GM18873 (cell line): ENCODE measurements at regions not wholly inside any gene's neighbourhood (a gene's known extent, or its start where the extent isn't known, plus 50 kb on each side); places are given as distances from the start of the nearest gene placed in this dataset.
"Not testable (repeated sequence)": the region's sequence is repeated elsewhere in the genome, so short reads cannot be mapped to it uniquely, and the experiment has no call there.

Experiments used
- ATAC-seq: cut with Tn5 transposase; IDR thresholded peaks from one replicate; pipeline ENCODE4 v1.9.1; 2021; ENCODE audit warnings: mild to moderate bottlenecking, moderate library complexity, moderate number of reproducible peaks; ENCODE audit not compliant: unreplicated experiment, low FRiP score

GRCh38 chr14:105705862-105706700, 179.7 kb downstream of the TMEM121 start:
- ATAC-seq: not testable (repeated sequence)

DNA sequence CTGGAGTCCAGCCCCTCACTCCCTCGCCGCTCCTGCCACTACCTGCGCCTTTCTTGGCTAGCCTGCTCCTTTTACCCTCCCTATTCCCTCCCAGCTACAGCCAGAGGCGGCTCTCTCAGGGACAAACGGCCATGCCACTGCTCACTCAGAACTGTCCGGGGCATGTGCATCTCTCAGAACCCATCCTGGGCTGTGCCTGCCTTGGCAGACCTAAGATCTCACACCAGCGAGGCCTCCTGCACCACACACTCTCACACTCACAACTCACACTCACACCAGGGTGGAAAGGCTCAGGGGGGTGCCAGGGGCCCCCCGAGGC, 180.3 kb downstream of the TMEM121 start:
- not testable (repeated sequence) for ATAC-seq

DNA sequence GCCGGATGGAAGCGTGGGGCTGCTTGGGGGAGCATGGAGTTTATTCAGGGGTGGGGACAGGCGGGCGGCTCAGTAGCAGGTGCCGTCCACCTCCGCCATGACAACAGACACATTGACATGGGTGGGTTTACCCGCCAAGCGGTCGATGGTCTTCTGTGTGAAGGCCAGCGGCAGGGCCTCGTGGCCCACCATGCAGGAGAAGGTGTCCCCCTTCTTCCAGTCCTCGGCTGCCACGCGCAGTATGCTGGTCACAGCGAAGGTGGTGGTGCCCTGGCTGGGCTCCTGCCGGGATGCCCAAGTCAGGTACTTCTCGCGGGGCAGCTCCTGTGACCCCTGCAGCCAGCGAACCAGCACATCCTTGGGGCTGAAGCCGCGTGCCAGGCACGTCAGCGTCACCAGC, 180.7 kb downstream of the TMEM121 start:
- not testable (repeated sequence) for ATAC-seq

DNA sequence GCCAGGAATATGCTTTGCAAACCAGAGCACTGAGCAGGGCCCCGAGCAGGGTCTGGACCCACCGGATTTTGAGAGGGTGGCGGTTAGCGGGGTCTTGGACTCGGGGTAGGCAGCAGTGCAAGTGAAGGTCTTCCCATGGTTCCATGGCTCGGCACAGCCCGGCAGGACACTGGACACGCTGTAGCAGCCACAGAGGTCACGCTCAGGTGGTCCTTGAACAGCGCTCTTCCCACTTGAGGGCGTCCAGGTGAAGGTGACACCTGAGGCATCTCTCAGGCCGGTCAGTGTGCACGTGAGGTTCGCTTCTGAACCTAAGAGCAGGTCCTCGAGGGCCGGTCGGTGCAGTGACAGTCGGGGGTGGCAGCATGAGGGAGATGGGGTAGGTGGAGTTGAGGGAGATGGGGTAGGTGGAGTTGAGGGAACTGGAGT, 181.4 kb downstream of the TMEM121 start:
- ATAC-seq: not testable (repeated sequence)

DNA sequence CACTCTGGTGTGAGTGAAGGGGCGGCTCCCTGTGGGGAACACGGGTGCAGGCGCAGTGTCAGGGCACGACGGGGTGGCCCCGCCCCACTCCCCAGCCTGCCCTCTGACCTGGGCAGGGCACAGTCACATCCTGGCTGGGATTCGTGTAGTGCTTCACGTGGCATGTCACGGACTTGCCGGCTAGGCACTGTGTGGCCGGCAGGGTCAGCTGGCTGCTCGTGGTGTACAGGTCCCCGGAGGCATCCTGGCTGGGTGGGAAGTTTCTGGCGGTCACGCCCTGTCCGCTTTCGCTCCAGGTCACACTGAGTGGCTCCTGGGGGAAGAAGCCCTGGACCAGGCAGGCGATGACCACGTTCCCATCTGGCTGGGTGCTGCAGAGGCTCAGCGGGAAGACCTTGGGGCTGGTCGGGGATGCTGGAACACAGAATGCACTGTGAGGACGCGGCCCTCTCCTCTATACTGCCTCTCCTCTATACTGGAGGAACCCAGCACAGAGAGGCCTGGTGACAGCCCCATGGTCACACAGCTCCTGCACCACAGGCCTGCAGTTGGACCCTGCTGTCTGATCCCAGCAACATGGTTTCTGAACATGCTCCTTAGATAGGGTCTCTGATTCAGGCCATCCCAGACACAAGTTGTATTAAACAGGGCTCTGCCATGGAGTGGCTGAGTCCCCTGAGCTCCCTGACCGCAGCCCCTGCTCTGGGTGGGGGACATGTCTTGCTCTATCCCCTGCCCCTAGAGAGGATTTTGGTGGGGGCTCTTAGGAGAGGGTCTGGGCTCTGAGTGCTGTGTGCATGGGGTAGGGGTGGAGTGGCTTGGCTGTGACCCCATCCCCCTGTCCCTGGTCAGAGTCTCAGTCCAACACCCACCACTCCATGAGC, 182.1 kb downstream of the TMEM121 start:
- ATAC-seq: not testable (repeated sequence)

DNA sequence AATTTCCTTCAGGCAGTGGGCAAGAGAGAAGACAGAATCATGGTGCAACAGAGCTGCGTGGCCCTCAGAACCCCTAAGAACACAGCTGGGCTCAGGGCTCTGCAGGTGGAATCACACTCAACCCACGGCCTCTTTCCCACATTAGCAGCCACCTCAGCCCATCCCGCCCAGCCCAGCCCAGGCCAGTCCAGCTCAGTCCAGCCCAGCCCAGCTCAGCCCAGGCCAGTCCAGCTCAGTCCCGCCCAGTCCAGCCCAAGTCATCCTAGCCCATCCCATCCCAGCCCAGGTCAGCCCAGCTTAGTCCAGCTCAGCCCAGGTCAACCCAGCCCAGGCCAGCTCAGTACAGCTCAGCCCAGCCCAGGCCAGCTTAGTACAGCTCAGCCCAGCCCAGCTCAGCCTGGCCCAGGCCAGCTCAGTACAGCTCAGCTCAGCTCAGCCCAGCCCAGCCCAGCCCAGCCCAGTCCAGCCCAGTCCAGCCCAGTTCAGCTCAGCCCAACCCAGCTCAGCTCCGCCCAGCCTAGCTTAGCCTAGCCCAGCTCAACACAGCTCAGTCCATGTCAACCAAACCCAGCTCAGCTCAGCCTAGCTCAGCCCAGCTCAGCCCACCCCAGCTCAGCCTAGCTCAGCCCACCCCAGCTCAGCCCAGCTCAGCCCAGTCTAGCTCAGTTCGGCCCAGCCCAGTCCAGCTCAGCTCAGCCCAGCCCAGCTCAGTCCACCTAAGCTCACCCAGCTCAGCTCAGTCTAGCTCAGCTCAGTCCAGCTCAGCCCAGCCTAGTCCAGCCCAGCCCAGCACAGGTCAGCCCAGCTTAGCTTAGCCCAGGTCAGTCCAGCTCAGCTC, 183.1 kb downstream of the TMEM121 start:
- ATAC-seq: no peak

- no peak for ATAC-seq
These were observed 184.0 kb downstream of the TMEM121 start for GRCh38 chr14:105710119-105711043.

DNA sequence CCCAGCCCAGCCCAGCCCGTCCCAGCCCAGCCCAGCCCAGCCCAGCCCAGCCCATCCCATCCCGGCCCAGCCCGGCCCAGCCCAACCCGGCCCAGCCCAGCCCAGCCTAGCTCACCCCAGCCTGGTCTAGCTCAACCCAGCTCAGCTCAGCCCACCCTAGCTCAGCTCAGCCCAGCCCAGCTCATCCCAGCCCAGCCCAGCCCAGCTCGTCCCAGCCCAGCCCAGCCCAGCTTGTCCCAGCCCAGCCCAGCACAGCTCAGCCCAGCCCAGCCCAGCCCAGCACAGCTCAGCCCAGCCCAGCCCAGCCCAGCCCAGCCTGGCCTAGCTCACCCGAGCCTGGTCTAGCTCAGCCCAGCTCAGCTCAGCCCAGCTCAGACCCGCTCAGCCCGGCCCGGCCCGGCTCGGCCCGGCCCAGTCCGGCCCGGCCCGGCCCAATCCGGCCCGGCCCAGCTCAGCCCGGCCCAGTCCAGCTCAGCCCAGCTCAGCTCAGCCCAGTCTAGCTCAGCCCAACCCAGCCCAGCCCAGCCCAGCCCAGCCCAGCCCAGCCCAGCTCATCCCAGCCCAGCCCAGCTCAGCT, 184.7 kb downstream of the TMEM121 start:
- no peak for ATAC-seq

DNA sequence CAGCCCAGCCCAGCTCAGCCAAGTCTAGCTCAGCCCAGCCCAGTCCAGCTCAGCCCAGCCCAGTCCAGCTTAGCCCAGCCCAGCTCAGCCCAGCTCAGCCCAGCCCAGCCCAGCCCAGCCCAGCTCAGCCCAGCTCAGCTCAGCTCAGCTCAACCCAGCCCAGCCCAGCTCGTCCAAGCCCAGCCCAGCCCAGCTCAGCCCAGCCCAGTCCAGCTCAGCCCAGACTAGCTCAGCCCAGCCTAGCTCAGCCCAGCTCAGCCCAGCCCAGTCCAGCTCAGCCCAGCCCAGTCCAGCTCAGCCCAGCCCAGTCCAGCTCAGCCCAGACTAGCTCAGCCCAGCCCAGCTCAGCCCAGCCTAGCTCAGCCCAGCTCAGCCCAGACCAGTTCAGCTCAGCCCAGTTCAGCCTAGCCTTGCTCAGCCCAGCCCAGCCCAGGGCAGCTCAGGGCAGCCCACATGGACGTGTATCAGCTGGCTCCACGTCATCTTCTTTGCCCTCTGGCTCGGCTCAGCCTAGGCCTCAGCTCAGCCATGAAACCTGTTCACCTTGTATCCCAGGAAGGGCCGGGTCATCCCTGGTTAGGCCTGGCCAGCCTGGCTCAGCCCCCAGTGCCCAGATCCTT, 185.6 kb downstream of the TMEM121 start:
- no peak for ATAC-seq

- not testable (repeated sequence) for ATAC-seq
These were observed 186.3 kb downstream of the TMEM121 start for GRCh38 chr14:105712670-105713069.

- not testable (repeated sequence) for ATAC-seq
These were observed 186.8 kb downstream of the TMEM121 start for GRCh38 chr14:105713160-105713559.

GRCh38 chr14:105713836-105714235, 187.5 kb downstream of the TMEM121 start:
- ATAC-seq: not testable (repeated sequence)

DNA sequence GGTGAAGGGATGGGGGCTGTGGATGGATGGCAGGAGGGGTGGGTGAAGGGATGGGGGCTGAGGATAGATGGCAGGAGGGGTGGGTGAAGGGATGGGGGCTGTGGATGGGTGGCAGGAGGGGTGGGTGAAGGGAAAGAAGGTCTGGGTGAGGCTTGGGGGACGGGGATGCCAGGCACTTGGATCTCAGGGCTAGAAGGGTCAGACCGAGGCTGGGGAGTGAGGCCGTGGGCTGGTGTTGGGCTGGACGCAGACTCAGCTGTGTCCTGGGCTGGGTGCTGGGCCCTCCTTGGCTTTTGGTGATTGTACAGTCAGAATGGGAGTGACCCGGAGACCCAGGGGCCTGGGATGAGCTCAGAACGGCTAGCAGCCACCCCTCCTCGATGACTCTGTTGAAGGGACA, 192.4 kb downstream of the TMEM121 start:
- ATAC-seq: not testable (repeated sequence)

- ATAC-seq: not testable (repeated sequence)
These were observed 193.7 kb downstream of the TMEM121 start for GRCh38 chr14:105720106-105720505.

GRCh38 chr14:105720852-105721601, 194.6 kb downstream of the TMEM121 start:
- ATAC-seq: not testable (repeated sequence)

- not testable (repeated sequence) for ATAC-seq
These were observed 195.2 kb downstream of the TMEM121 start for GRCh38 chr14:105721602-105721970.

- not testable (repeated sequence) for ATAC-seq
These were observed 195.8 kb downstream of the TMEM121 start for GRCh38 chr14:105721996-105722709.
